ENCODE measurements at regions not wholly inside any gene's neighbourhood (a gene's known extent, or its start where the extent isn't known, plus 50 kb on each side); places are given as distances from the start of the nearest gene placed in this dataset.

- Histone ChIP-seq H3K79me2 (no peaks in the 10 kb centered on the region), H4K20me1 (ENCODE audit: insufficient read depth, poor library complexity, severe bottlenecking) (no peaks in the 10 kb centered on the region), H3K4me2 (no peak overlapping the region), H3K9me2 (replicated peaks; ENCODE audit: insufficient read depth) (no peaks in the 10 kb centered on the region), H3K27ac (no peak overlapping the region), H3K27me3 (no peaks in the 10 kb centered on the region), H3K9me3 (ENCODE audit: low read depth) (no peaks in the 10 kb centered on the region), H3K4me3 (no peak overlapping the region), H2AFZ (no peak overlapping the region), H3K36me3 (replicated peaks; ENCODE audit: insufficient read depth, low read depth) (no peaks in the 10 kb centered on the region), H3K4me1 (ENCODE audit: insufficient read depth) (no peaks in the 10 kb centered on the region)
- 54% methylated on average over 7 of the region's 7 CpGs for WGBS (ENCODE audit: low lambda C conversion rate, missing lambda C conversion rate)
- no peak for DNase-seq (ENCODE audit: low spot score)
- no peak for TF ChIP-seq EZH2phosphoT487 (IDR thresholded peaks at IDR 0.05; ENCODE audit: low read depth, severe bottlenecking, unreplicated experiment)
- no peak for TF ChIP-seq CTCF (IDR thresholded peaks at IDR 0.05; ENCODE audit: poor library complexity)
- TF ChIP-seq EZH2 (IDR thresholded peaks at IDR 0.05; ENCODE audit: borderline replicate concordance), result no peak
These were observed 280.3 kb upstream of the FMN2 start for GRCh38 chr1:239811211-239811885.

- WGBS (ENCODE audit: low lambda C conversion rate, missing lambda C conversion rate), result 95% methylated on average over 1 of the region's 1 CpG
- Histone ChIP-seq H3K4me1 (ENCODE audit: insufficient read depth) (peaks cover 9% of the 10 kb centered on the region), H3K9me3 (ENCODE audit: low read depth) (no peaks in the 10 kb centered on the region), H3K9me2 (replicated peaks; ENCODE audit: insufficient read depth) (no peaks in the 10 kb centered on the region), H3K36me3 (replicated peaks; ENCODE audit: insufficient read depth, low read depth) (no peaks in the 10 kb centered on the region), H3K4me3 (no peak overlapping the region), H4K20me1 (ENCODE audit: insufficient read depth, poor library complexity, severe bottlenecking) (no peaks in the 10 kb centered on the region), H2AFZ (no peak overlapping the region), H3K27me3 (no peaks in the 10 kb centered on the region), H3K79me2 (no peaks in the 10 kb centered on the region), H3K4me2 (no peak overlapping the region), H3K27ac (no peak overlapping the region)
- no peak for TF ChIP-seq EZH2phosphoT487 (IDR thresholded peaks at IDR 0.05; ENCODE audit: low read depth, severe bottlenecking, unreplicated experiment)
- no peak for TF ChIP-seq EZH2 (IDR thresholded peaks at IDR 0.05; ENCODE audit: borderline replicate concordance)
- no peak for TF ChIP-seq CTCF (IDR thresholded peaks at IDR 0.05; ENCODE audit: poor library complexity)
- no peak for DNase-seq (ENCODE audit: low spot score)
These were observed 279.1 kb upstream of the FMN2 start for GRCh38 chr1:239812580-239812979.

GRCh38 chr1:239814306-239814881 is 277.3 kb upstream of the FMN2 start:
- H3K27ac ChIP-seq, result peak overlapping the region; percentile 21
- H2AFZ ChIP-seq, result no peak overlapping the region
- H3K79me2 ChIP-seq, result no peaks in the 10 kb centered on the region
- H3K4me2 ChIP-seq, result no peak overlapping the region
- WGBS (ENCODE audit: low lambda C conversion rate, missing lambda C conversion rate), result 49% methylated on average over 8 of the region's 8 CpGs
- DNase-seq (ENCODE audit: low spot score), result peak; percentile 70
- H3K36me3 ChIP-seq (replicated peaks; ENCODE audit: insufficient read depth, low read depth), result no peaks in the 10 kb centered on the region
- TF ChIP-seq EZH2phosphoT487 (IDR thresholded peaks at IDR 0.05; ENCODE audit: low read depth, severe bottlenecking, unreplicated experiment), result no peak
- TF ChIP-seq CTCF (IDR thresholded peaks at IDR 0.05; ENCODE audit: poor library complexity), result no peak
- TF ChIP-seq EZH2 (IDR thresholded peaks at IDR 0.05; ENCODE audit: borderline replicate concordance), result no peak
- no peaks in the 10 kb centered on the region for H3K27me3 ChIP-seq
- H3K4me1 ChIP-seq (ENCODE audit: insufficient read depth), result peaks cover 9% of the 10 kb centered on the region
- no peaks in the 10 kb centered on the region for H3K9me3 ChIP-seq (ENCODE audit: low read depth)
- no peaks in the 10 kb centered on the region for H4K20me1 ChIP-seq (ENCODE audit: insufficient read depth, poor library complexity, severe bottlenecking)
- H3K9me2 ChIP-seq (replicated peaks; ENCODE audit: insufficient read depth), result no peaks in the 10 kb centered on the region
- H3K4me3 ChIP-seq, result no peak overlapping the region

Measured in hepatocyte (in vitro differentiated cells).